ENCODE measurements at regions not wholly inside any gene's neighbourhood (a gene's known extent, or its start where the extent isn't known, plus 50 kb on each side); places are given as distances from the start of the nearest gene placed in this dataset.
A peak's percentile ranks its signal among the peaks of the same experiment; 100 is the strongest.
"Not testable (repeated sequence)": the region's sequence is repeated elsewhere in the genome, so short reads cannot be mapped to it uniquely, and the experiment has no call there.

- DNase-seq: no peak
These were observed 96.6 kb upstream of the B3GAT2 start for GRCh38 chr6:71053475-71053874.

GRCh38 chr6:71056656-71057055 is 99.8 kb upstream of the B3GAT2 start:
- DNase-seq: no peak

- no peak for DNase-seq
These were observed 109.3 kb upstream of the B3GAT2 start for GRCh38 chr6:71066153-71066552.

- no peak for DNase-seq
These were observed 111.0 kb upstream of the B3GAT2 start for GRCh38 chr6:71067816-71068215.

GRCh38 chr6:71072508-71072907 is 115.6 kb upstream of the B3GAT2 start:
- no peak for DNase-seq

- no peak for DNase-seq
These were observed 120.8 kb upstream of the B3GAT2 start for GRCh38 chr6:71077655-71078054.

DNA sequence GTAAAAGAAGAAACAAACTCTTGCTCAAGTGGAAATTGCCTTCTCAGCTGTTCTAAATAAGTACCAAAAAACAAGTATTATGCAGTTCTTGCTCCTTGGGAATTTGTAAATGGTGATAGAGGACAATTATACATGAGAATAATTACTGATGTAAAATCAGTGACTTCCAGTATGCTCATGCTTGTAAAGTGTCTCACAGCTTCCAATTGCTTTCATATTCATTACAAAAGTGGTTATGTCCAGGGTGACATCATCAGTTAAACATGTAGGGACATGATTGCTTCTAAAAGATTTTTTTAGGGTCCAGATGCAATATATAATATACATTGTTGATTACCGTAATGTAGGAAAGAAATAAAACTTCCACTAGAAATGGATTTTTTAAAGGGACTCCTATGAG is 122.8 kb upstream of the B3GAT2 start:
- no peak for DNase-seq

- no peak for DNase-seq
These were observed 123.3 kb upstream of the B3GAT2 start for GRCh38 chr6:71080133-71080532.

- DNase-seq: no peak
These were observed 124.0 kb upstream of the B3GAT2 start for GRCh38 chr6:71080826-71081225.

- no peak for DNase-seq
These were observed 125.3 kb upstream of the B3GAT2 start for GRCh38 chr6:71082033-71082650.

GRCh38 chr6:71083308-71083820 is 126.5 kb upstream of the B3GAT2 start:
- no peak for DNase-seq

DNA sequence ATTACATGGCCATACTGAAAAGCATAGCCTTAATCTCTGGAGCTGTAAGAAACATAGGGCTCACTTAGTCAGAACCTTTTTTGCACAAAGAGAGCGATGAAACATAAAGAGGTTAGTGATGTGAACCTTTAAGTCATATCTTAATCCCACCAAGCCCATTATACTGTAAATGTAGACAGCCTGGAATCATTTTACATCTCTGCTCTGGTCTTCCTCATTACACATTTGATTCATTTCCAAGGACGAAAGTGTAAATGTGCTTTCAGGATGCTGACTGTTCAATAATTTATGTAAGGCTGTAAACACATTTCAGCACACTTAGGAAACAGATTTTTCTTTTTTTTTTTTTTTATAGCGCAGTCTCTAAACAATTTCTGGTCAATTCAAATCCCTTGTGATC is 131.3 kb upstream of the B3GAT2 start:
- DNase-seq: no peak

GRCh38 chr6:71090217-71090616 is 133.4 kb upstream of the B3GAT2 start:
- DNase-seq: no peak

DNA sequence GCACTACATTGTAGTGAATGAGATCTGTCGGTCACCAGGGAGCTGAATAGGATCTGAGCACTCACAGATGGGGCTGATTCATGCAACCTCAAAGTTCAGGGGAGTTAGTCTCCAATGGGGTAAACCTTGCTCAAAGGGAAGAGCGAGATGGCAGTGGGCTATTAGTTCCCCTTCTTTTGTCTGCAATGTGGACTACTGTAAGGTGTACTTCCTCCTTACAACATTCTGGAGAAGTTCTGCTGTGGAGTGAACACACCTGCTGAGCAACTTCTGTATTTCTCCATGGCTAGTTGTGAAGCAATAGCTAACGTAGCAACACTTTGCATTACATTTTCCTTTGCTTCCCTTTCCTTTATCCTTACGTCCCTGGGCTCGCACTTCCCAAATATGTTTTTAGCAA is 134.3 kb upstream of the B3GAT2 start:
- no peak for DNase-seq

DNA sequence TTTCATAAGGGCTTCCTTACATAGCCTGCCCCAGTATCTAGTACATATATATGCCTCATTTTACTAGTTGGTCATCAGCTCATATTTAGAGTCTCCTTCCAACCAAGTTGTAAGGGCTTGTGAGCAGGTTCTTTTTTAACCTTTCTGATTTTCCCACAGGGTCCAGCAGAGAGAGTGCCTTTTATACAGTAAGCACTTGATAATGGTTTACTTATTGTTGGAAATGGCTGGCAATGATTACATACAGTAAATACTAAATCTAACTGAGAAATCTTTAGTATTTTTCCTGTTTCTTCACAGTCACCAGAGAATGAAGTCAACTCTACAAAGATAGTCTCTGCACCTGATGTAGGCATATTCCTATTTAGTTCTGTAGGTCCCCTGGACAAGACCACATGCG is 135.1 kb upstream of the B3GAT2 start:
- DNase-seq: no peak

- DNase-seq: not testable (repeated sequence)
These were observed 140.4 kb upstream of the B3GAT2 start for GRCh38 chr6:71097264-71097663.

DNA sequence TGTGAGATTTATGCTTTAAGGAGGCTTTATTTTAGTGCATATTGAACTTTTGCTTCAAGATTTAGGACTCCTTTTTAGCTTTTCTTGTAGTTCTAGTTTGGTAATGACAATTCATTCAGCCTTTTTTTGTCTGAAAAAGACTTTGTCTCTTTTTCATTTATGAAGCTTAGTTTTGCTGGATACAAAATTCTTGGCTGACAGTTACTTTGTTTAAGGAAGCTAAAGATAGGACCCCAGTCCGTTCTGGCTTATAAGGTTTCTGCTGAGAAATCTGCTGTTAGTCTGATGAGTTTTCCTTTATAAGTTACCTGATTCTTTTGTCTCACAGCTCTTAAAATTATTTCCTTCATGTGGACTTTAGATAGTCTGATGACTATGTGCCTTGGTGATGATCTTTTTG is 142.8 kb upstream of the B3GAT2 start:
- no peak for DNase-seq

DNA sequence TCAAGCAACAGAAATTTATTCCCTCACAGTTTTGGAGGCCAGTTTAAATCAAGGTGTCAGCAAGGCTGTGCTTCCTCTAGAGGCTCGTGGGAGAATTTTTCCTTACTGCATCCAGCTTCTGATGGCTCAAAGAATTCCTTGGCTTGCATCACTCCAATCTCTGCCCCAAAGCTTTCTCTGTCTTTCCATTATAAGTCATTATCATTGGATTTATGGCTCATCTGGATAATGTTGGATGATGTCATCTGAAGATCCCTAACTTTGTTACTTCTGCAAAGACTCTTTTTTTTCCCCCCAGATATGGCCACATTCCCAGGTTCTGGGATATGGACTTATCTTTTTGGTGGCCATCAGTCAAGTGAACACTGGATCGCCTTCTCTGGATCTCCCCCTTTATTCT is 146.3 kb upstream of the B3GAT2 start:
- no peak for DNase-seq

DNA sequence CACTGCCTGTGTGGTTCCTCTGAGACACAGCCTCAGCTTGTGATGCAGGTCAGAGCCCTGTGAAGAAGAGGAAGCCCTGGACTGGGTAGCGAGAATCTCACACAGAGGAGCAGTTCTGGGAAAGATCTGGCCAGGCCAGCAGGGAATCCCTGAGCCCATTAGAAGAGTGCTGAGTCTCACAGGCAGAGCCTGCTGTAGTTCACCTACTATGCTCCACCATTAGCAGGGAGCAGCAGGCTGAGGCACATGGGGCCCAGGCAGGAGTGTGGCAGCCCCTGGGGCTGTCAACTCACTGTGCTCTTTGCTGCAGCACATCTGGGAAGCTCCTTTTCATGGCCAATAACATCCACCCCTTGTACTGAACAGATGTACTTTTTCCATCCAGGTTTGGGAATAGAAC is 146.8 kb upstream of the B3GAT2 start:
- no peak for DNase-seq

DNA sequence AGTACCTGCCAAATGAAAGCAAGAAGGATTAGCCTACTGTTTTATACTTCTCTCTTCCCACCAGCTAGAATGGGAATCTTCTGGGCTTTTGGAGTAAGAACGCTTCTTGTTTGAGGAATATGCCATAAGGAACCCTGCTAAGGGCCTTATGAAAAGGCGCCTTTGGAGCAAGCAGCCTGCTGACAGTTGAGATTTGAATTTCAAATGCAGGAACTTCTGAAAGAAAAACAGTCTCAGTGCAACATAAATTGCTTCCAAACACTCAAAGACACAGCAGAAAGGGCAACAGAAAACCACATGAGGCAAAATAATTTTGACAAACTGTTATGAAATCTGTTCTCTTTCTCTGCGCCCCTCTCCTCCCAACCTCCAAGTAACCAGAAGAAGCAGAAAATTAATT is 149.4 kb upstream of the B3GAT2 start:
- peak in 1 of 56 donors; percentile 9 for DNase-seq

DNA sequence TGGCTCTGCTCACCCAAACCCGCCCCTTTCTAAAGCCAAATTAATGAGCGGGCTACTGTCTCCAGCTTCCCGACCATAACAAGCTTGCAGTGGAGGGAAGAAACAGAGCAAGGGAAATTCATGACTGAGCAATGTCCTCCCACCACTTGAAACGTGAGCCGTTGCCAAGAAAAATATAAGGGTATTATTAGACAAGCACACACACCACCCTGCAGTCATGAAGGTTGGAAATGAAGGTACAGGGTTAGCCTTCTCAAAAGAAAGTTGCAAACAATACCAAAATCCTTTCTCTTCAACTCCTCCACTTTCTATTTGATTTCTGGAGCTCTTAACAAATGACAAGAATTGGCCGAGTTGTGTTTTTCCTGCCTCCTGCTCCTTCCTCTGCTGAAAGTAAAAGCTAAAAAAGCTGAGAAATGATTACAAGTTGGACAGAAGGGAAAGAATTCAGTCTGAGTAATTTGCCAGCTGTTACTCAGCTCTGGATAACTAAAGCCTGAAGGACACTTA is 151.1 kb upstream of the B3GAT2 start:
- DNase-seq: peak in 4 of 56 donors; percentile 5 to 15 (median 6)

- no peak for DNase-seq
These were observed 157.7 kb upstream of the B3GAT2 start for GRCh38 chr6:71114544-71114943.

GRCh38 chr6:71114986-71115385 is 158.1 kb upstream of the B3GAT2 start:
- DNase-seq: no peak

- DNase-seq: no peak
These were observed 162.7 kb upstream of the B3GAT2 start for GRCh38 chr6:71119560-71119959.

All from nucleus accumbens (tissue), 56 donors.